ENCODE measurements at regions not wholly inside any gene's neighbourhood (a gene's known extent, or its start where the extent isn't known, plus 50 kb on each side); places are given as distances from the start of the nearest gene placed in this dataset.

DNA sequence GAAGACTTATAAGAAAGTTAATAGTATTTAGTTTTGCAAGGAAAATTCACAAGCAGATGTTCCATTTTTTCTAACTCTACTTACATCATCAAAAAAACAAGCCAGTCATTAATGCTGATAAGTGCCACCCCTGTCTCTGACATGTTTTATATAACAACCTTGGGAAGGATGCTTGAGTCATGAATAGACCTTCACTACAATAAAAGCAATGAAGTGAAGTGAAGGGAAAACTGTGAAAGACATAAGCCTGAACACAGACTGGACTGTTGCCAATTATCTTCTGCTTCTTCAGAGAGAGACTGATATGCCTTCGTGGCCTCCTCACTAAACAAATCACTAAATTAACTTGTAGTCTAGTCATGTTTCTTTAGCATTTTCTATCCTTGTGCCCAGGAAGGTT is 353.2 kb downstream of the PDHA2 start:
- no peak for DNase-seq

DNA sequence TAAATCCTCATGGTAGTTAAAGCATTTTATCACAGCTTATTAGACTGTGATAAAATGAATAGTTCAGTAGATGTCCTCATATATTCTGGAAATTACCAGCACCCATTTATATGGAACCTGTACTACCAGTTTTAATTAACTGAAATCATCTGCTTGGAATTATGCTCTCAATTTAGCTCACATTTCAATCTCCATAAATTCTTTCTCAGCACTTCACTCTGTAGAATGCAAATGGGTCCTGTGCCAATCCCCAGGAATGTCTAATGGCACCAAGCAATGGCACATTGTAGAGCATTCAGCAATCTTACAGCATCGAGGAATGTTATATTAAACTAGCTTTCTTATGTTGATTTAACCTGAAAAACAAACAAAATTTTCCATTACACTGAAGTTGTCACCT is 355.1 kb downstream of the PDHA2 start:
- DNase-seq: no peak

- no peak for DNase-seq
These were observed 365.4 kb downstream of the PDHA2 start for GRCh38 chr4:96205143-96205936.

DNA sequence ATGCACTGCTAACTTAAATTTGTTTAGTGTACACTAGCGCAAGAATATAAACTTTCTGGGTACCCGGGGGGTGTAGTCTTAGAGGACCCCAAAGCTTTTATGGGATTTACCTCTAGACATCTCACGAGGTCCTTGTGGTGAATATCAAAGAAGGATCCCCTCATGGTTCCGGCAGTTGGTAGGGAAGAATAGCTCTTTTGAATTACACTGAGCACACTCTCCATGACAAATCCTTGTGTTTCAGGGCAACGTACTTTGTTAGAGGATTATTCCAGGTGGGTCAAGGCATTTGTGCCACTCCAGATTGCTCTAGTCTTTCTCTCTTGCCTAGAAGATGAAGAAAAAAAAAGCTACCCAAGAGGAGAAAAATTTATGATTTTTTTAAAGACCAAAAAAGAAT is 387.6 kb downstream of the PDHA2 start:
- DNase-seq: no peak

- DNase-seq: no peak
These were observed 388.6 kb downstream of the PDHA2 start for GRCh38 chr4:96228463-96228862.

DNA sequence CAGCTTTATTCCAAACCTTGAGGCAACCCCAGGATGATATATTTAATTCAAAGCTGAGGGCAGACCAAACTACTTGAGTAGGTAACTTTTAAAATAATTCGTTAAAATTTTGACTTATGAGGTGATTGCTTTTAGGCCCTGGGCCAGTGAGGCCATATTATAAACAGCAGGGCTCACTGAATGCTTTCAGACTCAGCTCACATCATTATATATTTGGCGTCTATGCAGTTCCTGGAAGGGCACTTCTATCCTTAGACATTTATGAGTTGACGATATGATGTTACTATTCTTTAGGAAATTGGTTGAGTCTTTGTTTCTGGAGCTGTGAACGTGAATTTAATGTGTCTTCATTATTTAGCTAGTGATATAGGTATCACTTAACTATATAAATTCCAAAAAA is 400.1 kb downstream of the PDHA2 start:
- no peak for DNase-seq

DNA sequence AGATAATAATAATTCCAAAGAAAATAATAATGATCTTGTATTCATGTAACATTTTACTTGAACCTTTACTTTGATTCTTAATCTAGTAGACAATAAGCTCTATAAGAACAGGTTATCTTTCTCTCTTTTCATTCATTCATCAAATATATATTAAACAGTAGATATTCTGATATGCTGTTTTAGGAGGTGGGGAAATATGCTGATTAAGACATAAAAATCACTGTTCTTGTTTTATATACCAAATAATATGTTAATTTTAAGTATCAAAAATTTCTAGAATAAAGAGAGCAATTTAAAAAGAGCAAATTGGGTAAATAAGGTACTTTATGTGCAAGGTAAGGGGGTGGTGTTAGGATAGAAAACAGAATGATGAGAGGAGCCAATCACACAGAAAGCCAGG is 401.9 kb downstream of the PDHA2 start:
- DNase-seq: no peak

- no peak for DNase-seq
These were observed 407.2 kb downstream of the PDHA2 start for GRCh38 chr4:96247096-96247495.

GRCh38 chr4:96248225-96248624 is 408.3 kb downstream of the PDHA2 start:
- no peak for DNase-seq

DNA sequence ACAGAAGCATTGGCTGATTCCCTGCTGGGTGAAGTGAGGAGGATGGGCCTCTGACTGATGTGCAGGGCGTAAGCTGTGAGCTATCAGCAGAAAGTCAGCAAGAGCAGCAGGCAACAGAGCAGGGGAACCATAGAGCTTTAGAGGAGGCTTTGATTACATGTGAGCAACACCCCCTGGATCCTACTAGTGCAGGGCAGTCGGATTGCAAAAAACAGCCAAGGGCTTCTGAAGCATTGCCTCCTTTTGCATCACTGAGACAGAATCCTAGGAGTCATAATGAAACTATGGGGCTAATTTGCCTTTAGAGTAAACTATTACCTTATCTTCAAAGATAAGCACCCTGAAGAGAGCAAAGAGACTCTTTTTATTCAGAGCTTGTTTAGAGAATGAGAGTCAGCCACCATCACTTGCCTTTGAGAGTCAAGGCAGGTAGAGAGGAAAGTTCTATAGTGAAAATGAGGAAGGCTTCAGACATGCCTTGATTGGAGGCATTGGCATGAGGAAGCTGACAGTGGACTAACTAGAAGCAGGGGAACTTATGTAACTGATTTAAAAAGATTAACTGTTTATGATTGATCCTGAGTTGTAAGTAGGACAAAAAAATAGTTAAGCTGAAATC is 420.3 kb downstream of the PDHA2 start:
- no peak for DNase-seq

DNA sequence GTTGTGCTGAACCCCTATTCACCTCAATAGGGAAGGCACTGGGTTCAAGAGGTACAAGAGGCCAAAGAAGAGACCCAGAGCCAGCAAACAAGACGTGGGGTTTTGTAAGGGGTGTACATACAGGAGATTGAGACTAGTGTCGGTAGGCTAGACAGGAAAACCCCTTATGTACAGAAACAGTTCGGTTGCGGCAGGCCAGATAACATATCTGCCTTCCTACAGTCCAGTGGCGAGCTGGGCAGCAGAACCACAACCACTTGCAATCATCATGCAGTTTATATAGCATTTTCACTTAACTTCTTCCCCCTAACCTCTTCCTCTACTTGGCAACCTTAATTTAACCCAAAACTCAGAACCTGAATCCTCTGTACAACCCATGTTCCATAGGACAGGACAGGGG is 422.2 kb downstream of the PDHA2 start:
- no peak for DNase-seq

- DNase-seq: no peak
These were observed 423.4 kb downstream of the PDHA2 start for GRCh38 chr4:96263291-96263690.

- DNase-seq: no peak
These were observed 425.1 kb downstream of the PDHA2 start for GRCh38 chr4:96264941-96265463.

DNA sequence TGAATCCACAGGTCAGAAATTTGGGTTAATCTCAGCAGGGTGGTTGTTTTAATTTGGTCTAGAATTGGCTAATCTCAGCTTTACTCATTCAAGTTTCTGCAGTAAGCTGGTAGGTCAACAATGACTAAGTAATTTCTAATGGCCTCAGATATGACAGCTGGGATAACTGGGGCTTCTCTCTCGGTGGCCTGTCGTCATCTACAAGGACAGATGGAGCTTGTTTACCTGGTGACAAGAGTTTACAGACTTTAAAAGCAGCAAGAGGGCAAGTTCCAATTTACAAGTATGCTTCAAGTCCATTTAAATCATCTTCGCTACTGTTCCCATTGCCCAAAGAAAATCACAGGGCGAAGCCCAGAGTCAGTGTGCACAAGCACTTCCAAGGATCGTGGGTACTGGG is 453.9 kb downstream of the PDHA2 start:
- no peak for DNase-seq

DNA sequence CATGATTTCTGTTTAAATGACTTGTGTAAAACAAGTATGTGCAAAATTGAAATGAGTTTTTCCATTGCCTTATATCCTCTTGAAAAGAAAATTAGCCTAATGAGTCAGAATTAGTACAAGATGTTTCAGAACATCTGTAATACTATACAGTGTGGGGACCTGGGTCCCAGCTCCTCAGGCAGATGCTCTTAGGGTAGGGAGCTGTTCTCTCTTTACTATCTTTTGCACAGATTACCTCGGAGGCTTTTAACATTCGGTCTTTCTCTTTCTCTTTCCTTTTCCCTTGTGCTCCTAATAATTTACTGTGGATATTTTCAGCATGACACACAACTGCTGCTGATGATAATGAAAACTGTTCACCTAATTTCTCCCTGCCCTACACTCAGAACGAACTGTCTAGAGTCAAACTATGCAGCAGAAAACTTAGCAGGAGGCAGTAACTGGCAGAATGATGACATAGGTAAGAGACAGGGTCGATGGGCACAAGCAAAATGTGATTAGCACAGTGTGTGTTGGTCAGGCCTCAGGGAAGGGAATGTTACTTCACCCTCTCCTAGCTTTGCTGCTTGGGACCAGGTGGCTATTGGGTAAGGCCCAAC is 455.3 kb downstream of the PDHA2 start:
- no peak for DNase-seq

GRCh38 chr4:96301715-96302114 is 461.8 kb downstream of the PDHA2 start:
- DNase-seq: no peak

DNA sequence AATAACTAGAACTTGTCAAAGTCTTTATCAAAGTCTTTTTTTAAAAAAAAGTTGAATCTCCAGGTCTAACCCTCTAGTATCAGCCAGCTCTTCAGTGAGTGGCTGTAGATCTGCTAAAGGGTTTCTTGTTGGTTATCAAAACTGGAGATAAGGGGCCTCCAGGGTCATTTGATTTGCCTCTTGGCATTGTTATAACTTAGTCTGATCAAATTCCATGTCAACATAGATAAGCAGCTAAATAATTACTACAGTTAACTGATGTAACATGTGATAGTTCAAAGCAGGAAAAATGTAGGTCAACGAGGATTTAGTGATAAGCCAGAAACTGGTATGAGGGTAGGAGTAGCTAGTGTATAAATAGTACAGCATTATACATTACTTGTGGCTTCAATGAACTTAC is 465.1 kb downstream of the PDHA2 start:
- no peak for DNase-seq

DNA sequence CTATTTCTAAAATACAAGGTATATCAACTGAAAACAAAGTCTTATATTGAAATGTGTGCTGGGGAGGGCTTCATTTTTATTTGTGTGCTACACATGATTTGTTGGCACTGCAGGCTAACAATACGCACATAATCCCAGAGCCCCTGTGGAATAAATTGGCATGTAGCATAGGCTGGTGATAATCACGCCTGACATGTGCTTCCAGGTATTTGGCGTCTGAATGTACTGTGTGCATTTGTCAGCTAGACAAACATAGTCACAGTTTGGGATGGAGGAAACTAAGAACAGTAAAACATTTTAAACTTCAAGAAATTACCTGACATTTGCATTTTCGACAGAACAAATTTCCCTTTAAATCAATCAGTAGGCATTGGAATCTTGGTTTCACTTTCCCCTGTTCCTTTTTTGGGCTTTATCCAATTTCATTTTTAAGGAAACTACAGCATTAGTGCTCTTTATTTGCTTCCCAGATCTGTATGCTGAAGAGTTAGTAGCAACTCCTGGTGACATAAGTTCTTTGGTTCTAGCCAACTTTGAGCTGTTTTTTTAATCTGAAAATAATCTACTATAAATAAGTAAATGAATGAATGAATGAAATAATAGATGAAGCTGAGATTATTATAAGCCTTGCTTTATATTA is 472.3 kb downstream of the PDHA2 start:
- no peak for DNase-seq

- no peak for DNase-seq
These were observed 475.9 kb downstream of the PDHA2 start for GRCh38 chr4:96315815-96316214.

GRCh38 chr4:96316776-96317175 is 476.9 kb downstream of the PDHA2 start:
- no peak for DNase-seq

DNA sequence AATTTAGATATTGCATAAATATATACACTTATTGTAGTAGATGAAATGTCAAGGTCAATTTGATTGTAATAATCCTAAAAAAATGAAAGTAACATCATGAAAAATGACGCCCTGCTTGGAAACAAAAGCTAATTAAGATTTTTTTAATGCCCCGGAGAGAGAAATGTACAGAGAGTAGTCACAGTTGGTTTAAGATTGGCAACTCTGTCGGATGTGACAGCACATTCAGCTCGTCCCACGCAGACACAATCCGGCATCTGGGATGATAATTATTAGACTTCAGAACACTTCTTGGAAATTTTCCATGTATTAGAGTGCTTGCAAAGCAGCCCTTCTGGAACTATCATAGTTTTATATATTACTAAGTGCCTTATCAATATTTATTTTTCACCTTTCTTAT is 478.0 kb downstream of the PDHA2 start:
- DNase-seq: no peak

- DNase-seq: no peak
These were observed 487.0 kb downstream of the PDHA2 start for GRCh38 chr4:96326846-96327245.

DNA sequence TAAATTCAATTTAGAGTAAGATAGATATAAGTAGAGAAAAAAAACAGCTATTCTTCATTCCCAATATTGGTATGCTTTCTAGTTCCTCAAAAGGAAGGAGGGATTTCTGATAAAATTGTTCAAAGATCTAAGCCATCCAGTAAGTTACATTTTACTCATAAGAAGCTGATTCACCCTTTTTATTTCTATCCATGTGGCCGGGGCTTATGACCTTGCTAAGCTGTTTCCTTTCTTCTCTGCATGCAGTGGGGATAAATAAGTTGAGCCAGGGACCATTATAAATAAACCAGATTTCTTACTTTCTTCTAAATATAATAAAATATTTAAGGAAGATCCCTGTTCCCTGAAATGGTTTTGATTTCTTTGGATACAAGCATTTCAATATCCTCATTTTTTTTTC is 502.3 kb downstream of the PDHA2 start:
- DNase-seq: no peak

Data from NCI-H1694 (cell line).